GM19468 (cell line): ENCODE measurements at regions not wholly inside any gene's neighbourhood (a gene's known extent, or its start where the extent isn't known, plus 50 kb on each side); places are given as distances from the start of the nearest gene placed in this dataset.
"Not testable (repeated sequence)": the region's sequence is repeated elsewhere in the genome, so short reads cannot be mapped to it uniquely, and the experiment has no call there.

Experiments used
- ATAC-seq: cut with Tn5 transposase; IDR thresholded peaks from one replicate; pipeline ENCODE4 v1.9.1; 2021; ENCODE audit warnings: mild to moderate bottlenecking, moderate library complexity, moderate number of reproducible peaks; ENCODE audit not compliant: unreplicated experiment; ENCODE audit errors: extremely low read depth

DNA sequence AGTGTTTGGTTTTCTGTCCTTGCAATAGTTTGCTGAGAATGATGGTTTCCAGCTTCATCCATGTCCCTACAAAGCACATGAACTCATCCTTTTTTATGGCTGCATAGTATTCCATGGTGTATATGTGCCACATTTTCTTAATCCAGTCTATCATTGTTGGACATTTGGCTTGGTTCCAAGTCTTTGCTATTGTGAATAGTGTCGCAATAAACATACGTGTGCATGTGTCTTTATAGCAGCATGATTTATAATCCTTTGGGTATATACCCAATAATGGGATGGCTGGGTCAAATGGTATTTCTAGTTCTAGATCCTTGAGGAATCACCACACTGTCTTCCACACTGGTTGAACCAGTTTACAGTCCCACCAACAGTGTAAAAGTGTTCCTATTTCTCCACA lies 269.8 kb upstream of the DCN start:
- not testable (repeated sequence) for ATAC-seq

- ATAC-seq: no peak
Measured at GRCh38 chr12:91441993-91442952, 259.7 kb upstream of the DCN start.

- no peak for ATAC-seq
Measured at GRCh38 chr12:91441246-91441645, 258.6 kb upstream of the DCN start.

GRCh38 chr12:91434081-91434480 lies 251.5 kb upstream of the DCN start:
- no peak for ATAC-seq

DNA sequence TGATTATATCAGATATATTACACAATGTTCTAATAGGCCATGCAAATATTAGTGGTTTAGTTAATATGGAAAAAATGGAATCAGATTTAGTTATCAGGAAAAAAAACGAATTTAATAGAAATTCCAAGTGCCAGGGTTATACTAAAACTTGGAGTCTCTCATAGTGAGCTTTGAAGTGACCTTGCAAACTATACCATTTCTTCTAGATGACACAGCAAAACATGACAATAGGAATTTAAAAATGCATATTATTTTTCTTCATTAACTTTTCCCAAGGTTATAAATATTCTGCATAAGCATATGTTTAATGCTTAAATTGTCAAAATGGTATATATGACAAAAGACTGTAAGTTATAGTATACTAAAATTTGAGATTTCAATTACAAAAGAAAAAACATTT lies 250.1 kb upstream of the DCN start:
- no peak for ATAC-seq

DNA sequence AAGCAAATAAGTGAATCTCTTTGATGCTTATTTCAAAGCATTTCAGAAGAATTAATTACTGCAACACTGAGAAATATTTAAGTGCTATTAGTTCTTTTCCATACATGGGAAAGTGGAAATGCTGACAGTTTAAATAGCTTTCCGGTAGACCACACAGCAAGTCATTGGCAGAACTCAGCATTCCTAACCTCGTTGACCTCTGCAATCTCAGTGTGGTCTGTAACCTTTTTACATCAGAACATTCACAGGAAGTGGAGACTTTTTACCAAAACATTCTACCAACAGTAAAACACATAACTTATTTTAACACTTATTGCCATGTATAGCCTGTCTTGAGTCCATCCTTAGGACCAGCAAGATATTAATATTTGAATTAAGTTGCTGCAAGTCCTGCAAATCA lies 249.5 kb upstream of the DCN start:
- no peak for ATAC-seq

DNA sequence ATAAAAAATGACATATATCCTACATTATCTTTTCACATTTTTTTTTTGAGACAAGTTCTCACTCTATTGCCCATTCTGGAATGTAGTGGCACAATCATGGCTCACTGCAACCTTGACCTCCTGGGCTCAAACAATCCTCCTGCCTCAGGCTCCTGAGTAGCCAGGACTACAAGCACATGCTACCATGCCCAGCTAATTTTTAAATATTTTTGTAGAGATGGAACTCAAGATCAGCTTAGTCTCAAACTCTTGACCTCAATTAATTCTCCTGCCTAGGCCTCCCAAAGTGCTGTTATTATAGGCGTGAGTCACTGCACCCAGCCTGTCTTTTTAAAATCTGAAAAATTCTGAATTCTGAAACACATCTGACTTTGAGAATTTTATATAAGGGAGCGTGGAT lies 241.9 kb upstream of the DCN start:
- ATAC-seq: no peak

DNA sequence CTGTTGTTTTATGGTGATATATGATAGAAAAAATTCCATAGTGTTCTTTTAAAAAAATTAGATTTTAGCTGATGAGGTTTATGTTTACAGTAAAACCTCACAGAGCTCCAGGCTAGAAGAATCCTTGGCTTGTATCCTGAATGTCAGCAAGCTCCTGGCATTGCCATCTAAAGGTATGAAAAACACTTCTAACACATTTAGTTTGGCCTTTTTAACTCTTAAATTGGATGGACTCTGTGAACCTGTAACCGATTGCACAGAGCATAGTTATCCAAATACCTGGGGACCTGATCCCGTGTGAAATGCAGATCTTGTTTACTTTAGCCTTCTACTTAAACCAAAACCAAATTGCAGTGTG lies 241.1 kb upstream of the DCN start:
- no peak for ATAC-seq

- ATAC-seq: no peak
Measured at GRCh38 chr12:91422811-91423692, 240.4 kb upstream of the DCN start.

DNA sequence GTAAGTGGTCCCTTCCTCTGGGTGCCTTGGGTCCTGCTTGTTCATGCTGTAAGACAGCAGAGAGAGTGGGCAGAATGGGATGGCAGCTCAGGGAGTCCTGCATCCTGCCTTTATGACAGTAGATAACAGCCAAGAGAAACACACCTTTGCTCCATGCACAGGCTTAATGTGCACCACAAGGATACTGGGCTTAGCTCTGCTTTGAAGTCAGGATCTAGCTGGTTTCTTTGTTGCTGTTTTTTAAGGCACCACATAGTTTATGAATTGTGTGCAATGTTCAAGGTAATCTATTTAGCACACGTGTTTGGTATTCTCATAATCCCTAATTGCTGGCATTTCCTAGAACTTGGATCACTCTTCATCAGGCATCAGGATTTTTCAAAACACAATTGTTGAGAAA lies 239.5 kb upstream of the DCN start:
- ATAC-seq: no peak

DNA sequence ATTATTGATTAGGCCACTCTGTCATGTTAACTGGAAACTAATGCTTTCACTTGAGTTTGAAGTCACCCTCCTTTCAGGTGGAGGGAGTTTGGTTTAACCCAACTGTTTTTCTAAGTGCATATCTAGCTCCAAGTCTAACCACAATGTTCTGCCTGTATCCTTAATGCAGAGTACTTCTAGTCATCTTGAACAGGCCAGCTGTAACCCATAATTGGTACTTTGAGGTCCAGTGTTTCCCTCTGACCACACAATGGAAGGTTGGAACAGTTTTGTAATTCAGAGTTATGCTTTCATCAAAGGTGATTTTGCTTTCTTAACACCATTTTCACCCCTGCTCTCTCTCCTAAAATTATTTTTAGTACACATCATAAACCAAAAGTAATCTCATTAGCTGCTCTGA lies 237.2 kb upstream of the DCN start:
- no peak for ATAC-seq

DNA sequence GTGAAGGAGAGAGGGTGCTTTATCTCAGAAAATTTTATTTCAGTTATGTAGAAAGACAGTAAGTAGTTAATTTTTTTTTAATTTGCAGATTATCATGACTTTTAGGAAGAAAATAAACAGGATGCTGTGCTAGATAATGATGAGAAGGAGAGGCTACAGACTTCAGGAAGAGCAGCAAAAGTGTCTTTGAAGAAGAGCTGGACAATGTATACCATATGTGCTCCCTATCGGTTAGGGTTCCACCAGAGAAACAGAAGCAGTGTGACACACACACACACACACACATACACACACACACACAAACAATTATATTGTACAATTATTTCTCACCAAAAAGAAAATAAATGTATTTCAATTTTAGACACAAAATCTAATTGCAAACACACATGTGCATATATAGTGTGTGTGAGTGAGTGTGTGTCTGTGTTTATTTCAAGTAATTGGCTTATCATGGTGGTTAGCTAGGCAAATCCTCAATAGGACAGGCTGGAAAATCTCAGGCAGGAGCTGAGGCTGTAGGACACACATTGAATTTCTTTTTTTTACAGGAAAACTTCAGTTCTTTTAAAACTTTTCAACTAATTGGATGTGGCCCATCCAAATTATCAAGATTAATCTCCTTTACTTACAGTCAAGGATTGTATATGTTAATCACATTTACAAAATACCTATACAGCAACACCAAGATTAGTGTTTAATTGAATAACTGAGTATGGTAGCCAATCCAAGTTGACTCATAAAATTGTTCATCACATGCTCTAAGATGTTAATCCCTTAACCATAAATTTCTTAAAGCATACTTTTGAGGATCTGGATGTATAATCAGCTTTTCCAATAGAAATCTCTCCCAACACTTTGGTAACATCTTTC lies 235.8 kb upstream of the DCN start:
- ATAC-seq: no peak

DNA sequence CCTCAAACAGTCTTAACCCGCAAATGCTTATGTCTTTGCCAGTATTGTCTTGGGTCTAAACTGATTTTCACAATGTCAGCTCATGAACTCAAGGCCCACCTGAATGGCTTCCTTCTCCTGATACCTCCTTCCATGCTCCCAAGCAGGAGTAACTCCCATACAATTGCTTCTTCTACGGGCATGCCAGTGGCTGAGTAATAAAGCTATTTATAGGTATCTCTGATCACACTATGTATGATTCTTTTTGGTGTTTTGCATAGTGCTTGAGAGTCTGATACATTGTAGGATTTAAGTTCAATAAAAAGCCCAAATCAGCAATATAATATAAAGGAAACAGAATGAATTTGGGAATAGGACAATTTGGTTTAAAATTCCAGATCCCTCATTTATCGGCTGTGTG lies 235.0 kb upstream of the DCN start:
- no peak for ATAC-seq

DNA sequence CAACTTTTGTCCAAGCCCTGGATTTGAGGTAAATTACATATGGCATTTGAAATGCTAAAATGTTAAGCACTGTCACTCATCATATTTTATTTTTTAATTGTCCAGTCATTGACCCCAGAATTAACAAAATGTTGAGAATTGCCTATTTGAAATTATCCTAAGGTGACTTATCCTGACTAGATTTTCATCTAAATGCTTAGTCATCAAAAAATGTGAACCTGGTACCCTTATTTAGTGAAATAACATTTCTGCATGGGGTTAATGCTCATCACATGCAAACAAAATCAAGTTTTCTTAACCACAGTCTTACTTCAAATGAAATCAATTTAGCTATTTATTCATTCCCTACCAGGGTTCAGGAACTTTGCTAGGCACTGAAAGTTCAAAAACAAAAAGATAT lies 232.0 kb upstream of the DCN start:
- ATAC-seq: no peak

DNA sequence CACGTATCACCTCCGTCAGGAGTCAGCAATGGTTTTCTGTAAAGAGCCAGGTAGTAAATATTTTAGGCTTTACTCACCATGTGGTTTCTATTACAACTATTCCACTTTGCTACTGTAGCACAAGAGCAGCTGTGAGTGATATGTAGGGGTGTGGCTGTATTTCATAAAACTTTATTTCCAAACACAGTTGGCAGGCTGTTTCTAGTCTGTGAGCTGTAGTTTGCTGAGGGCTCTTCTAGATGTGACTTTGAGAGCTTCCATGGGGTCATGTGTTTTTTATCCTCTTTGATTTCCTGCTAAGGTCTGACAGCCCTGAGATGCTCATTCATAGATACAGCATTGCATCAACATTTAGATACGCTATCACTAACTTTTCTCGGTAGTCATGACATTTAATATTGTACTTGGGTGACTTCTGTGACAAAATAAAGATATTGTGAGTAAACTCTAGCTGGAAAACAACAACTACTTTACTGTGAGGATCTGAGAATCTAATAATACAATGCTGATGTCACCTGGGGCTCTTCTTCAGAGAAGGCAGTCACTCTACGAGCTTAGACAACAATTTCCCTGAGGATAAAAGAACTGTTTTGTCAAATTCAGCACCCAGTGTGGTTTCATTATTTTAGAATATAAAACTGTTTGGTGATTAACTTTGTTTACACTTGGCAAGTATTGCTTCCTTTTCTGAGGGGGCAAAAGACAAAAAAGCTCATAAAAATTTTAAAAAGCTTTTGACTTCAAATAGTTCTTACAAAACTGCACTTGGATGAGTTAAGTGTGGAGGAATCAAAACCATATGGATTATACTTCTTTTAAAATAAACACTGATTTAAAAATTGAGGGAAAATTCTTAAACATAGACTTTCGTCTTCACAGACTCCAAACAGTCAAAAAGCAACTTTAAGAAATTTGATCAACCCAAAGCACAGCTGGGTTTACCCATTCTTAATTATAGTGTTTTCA lies 231.2 kb upstream of the DCN start:
- ATAC-seq: no peak

DNA sequence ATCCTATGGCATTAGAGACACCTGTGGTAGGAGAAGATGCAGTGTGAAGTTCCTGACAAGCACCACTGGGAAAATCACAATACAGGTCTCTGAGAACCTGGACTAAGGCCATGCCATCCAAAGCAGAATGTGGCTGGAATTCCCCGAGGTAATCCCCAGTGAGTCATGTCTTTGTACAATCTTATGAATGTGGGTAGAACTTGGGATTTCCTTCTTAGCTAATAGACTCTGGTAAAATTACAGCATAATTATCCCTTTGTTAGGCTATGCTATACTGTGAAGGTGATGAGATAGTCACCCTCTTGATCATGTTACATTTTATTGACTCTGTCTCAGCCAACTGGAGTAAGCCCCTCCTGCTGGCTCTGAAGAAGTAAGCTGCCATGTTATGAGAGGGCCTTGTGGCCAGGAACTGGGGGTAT lies 224.3 kb upstream of the DCN start:
- ATAC-seq: no peak

DNA sequence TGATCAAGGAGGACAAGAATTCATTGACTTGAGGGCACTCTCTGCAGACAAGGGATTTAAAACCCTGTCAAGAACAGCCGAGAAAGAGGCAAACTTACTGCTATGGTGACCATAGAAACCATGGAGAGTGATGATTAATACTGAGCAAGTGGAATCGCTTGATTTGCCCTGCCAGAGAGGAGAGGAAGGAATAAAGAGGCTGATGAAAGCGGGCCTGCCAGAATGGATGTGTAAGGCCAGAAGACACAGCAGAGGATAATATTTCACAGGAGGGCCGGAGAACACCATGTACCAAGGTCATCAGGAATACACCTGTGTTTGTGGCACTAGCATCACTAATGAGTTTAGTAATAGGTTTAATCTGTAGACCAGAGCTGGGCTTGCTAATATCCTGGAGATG lies 221.8 kb upstream of the DCN start:
- no peak for ATAC-seq

GRCh38 chr12:91401190-91401589 lies 218.6 kb upstream of the DCN start:
- ATAC-seq: no peak

GRCh38 chr12:91400271-91400670 lies 217.7 kb upstream of the DCN start:
- ATAC-seq: no peak
